GM12865 (cell line): ENCODE measurements at regions not wholly inside any gene's neighbourhood (a gene's known extent, or its start where the extent isn't known, plus 50 kb on each side); places are given as distances from the start of the nearest gene placed in this dataset.

Experiments
- DNase-seq: peaks from one replicate; pipeline ENCODE4 v3.0.0; 2010; ENCODE audit warnings: low read depth
- H3K4me3 ChIP-seq: 2 replicates; pipeline ENCODE4 v1.5.1; 2011; ENCODE audit warnings: mild to moderate bottlenecking, low read depth, low read length, control low read depth
- CTCF ChIP-seq: IDR thresholded peaks from 2 replicates; pipeline ENCODE4 v1.5.1; 2011; ENCODE audit warnings: low read length, control low read depth, low read depth, inconsistent platforms; ENCODE audit not compliant: insufficient read depth; ENCODE audit errors: missing control alignments

DNA sequence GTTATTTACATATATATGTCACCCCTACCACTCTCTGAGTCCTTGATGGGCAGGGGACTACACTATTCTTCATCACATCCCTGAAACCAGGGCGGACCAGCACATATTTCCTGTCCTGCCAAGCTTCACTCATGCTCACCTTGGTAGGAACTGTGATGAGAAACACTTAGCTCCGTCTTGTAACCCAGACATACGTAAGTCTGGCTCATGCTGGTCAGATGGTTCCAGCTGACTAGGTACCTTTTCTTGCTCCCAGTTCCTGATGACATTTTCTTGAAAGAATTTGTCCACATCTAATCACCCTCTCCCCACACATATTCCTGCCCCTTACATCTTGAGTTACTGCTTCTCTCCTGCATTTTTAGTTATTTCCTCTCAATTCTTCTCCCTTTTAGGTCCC lies 122.2 kb upstream of the MYLIP start:
- TF ChIP-seq CTCF = no peak
- DNase-seq = peak; percentile 18

GRCh38 chr6:16004934-16005679 lies 123.8 kb upstream of the MYLIP start:
- TF ChIP-seq CTCF = no peak
- H3K4me3 ChIP-seq = no peak overlapping the region
- no peak for DNase-seq

More for the DNA sequence above, 122.2 kb upstream of the MYLIP start:
- no peak overlapping the region for H3K4me3 ChIP-seq

DNA sequence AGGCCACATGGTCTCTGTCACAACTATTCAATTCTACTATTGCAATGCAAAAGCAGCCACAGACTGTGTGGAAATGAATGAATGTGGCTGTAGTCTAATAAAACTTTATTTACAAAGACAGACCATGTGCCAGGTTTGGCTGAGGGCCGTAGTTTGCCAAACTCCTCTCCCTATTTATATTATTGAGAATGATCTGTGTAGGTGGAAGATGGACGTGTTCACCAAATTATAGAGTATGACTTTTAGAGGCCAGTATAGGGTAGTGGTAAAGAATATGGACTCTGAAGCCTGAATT lies 125.7 kb upstream of the MYLIP start:
- no peak for TF ChIP-seq CTCF
- no peak for DNase-seq
- H3K4me3 ChIP-seq = no peak overlapping the region

DNA sequence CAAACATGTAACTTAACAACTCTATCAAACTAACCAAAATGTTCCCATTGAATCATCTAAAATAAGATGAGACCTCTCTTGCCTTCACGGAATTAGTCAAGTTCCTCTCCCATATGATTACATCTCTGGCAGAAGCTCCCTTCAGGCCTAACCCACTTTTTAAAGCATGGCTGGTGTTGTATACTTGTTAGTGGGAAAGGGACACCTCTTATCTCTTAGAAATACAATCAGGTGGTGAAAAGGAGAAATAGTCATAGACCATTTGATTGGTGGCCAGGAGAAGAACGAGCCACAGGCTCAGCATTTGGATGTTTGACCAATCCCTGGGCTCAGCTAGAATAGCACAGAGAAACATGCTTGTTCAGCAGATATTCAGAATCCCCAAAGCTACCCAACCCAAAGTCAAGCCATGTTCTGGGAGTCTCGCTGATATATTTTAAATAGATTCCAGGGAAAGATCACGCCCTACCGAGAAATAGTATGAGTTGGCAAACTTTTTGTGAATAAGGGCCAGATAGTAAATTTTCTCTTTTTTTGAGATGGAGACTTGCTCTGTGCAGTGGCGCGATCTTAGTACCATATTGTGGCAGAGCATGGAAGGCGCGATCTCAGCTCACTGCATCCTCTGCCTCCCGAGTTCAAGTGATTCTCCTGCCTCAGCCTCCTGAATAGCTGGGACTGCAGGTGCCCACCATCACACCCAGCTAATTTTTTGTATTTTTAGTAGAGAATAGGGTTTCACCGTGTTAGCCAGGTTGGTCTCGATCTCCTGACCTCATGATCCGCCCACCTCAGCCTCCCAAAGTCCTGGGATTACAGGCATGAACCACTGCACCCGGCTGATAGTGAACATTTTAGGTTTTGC lies 126.3 kb upstream of the MYLIP start:
- no peak for DNase-seq
- no peak overlapping the region for H3K4me3 ChIP-seq
- TF ChIP-seq CTCF = no peak

GRCh38 chr6:16001158-16001557 lies 127.7 kb upstream of the MYLIP start:
- H3K4me3 ChIP-seq = no peak overlapping the region
- no peak for TF ChIP-seq CTCF
- no peak for DNase-seq

DNA sequence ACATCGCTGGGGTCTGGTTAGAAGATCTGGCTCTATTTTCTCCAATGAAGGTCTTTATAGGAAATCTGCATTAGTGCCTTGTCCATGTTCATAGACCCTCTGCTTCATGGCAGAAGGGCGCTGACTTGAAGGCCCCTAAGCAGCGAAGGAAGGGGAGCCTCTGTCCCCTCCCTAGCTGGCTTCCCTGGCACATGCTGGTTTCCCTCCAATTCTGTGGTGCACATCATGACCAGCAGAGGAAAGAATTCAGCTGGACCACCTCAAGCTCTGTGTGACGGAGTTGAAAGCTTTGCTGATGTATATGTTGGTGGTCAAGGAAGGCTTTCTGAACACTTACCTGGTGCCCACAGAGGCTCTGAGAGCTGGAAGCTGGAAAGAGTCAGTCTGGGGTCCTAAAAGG lies 129.7 kb upstream of the MYLIP start:
- no peak for TF ChIP-seq CTCF
- no peak for DNase-seq
- no peak overlapping the region for H3K4me3 ChIP-seq
